ENCODE measurements at regions not wholly inside any gene's neighbourhood (a gene's known extent, or its start where the extent isn't known, plus 50 kb on each side); places are given as distances from the start of the nearest gene placed in this dataset.

GRCh38 chr1:178651742-178652141, 73.3 kb upstream of the RALGPS2 start:
- H3K4ac ChIP-seq (ENCODE audit: low read depth, low read length) = peak overlapping the region; percentile 53
- BruUV-seq (replicated peaks) = no TSS peak
- TF ChIP-seq RFX5 (IDR thresholded peaks at IDR 0.05; ENCODE audit: low read depth, low read length) (no peak), RAD21 (IDR thresholded peaks at IDR 0.05; ENCODE audit: low read length) (no peak), MAZ (IDR thresholded peaks at IDR 0.05; ENCODE audit: borderline replicate concordance, low read depth, low read length) (no peak)
- H4K5ac ChIP-seq (ENCODE audit: low read depth, low read length) = peak overlapping the region; percentile 2; the same call in 1 of the 2 replicates
- peak overlapping the region; percentile 73 to 83; a peak in 3 of 4 replicates for H4K8ac ChIP-seq (ENCODE audit: low read depth in 2 of 2, low read length in 2 of 2)
- no peak overlapping the region for H3K4me3 ChIP-seq (ENCODE audit: insufficient read depth, low read depth, low read length)
- in situ Hi-C loops (cut with MboI; ENCODE audit: low sequenced_read_pairs) = no loop called here
- H3K9me1 ChIP-seq (ENCODE audit: insufficient read depth, low read length) = peaks cover 26% of the 10 kb centered on the region
- peak overlapping the region; percentile 47 for H2BK20ac ChIP-seq (ENCODE audit: low read depth, low read length)
- peak overlapping the region; percentile 4 for H3K14ac ChIP-seq (replicated peaks; ENCODE audit: low read depth, low read length)
- H3K4me1 ChIP-seq (ENCODE audit: control insufficient read depth, insufficient read depth, low read length) = peaks cover 16% of the 10 kb centered on the region
- ATAC-seq (ENCODE audit: low read depth) (peak; percentile 49), DNase-seq (peak; percentile 83)
- peak overlapping the region; percentile 81 for H4K91ac ChIP-seq (ENCODE audit: insufficient read depth, low read depth, low read length)
- peak overlapping the region; percentile 75 for H3K56ac ChIP-seq (ENCODE audit: extremely low read depth, insufficient read depth, low read length)
- peak overlapping the region; percentile 1; the same call in 1 of the 2 replicates for H2AK5ac ChIP-seq (ENCODE audit: low read depth, low read length)
- dilution Hi-C loops (cut with HindIII; ENCODE audit: low sequenced_read_pairs, unreplicated experiment) = no loop called here
- H2BK5ac ChIP-seq (ENCODE audit: low read depth, low read length, poor library complexity, severe bottlenecking) = peak overlapping the region; percentile 82
- H3K9me3 ChIP-seq (ENCODE audit: control insufficient read depth, insufficient read depth, low read length) = no peaks in the 10 kb centered on the region
- no peak overlapping the region for H2AK9ac ChIP-seq (replicated peaks; ENCODE audit: low read depth, low read length, poor library complexity)
- peak overlapping the region; percentile 19 for H3K9ac ChIP-seq (ENCODE audit: low read depth, low read length)
- H2AFZ ChIP-seq (replicated peaks; ENCODE audit: low read length, poor library complexity) = peak overlapping the region; percentile 66
- H4K20me1 ChIP-seq (ENCODE audit: insufficient read depth, low read length) = no peaks in the 10 kb centered on the region
- no peaks in the 10 kb centered on the region for H3K36me3 ChIP-seq (ENCODE audit: control insufficient read depth, insufficient read depth, low read length)
- H3K23ac ChIP-seq (ENCODE audit: low read depth, low read length) = peak overlapping the region; percentile 4
- ChIA-PET POLR2A (ENCODE audit: unreplicated experiment) (interaction anchor here (0.6 kb wide), 1 partner anchor 73 kb away, joined by 4 read pairs; no protein-coding TSS in a partner anchor), CTCF (interaction anchor here (0.6 to 1.6 kb wide), 2 partner anchors 39 to 109 kb away, joined by 3 to 5 read pairs; no protein-coding TSS in a partner anchor)
- H3K79me1 ChIP-seq (ENCODE audit: low read depth in 1 of 2, low read length in 2 of 2) = peaks cover 0 to 4% of the 10 kb centered on the region in 2 experiments; a peak in 2 of 4 replicates
- peak overlapping the region; percentile 64 for H3K27ac ChIP-seq (ENCODE audit: insufficient read depth, low read length)
- no CpG with 5 or more reads among the region's 9 CpGs for WGBS, 2 experiments (ENCODE audit: extremely low coverage in 2 of 2, insufficient read length in 1 of 2)
- H3K27me3 ChIP-seq (ENCODE audit: control insufficient read depth, insufficient read depth, low read length) = no peaks in the 10 kb centered on the region
- H3K18ac ChIP-seq (ENCODE audit: low read depth, low read length) = peak overlapping the region; percentile 7
- intact Hi-C loops (cut with micrococcal nuclease) = no loop called here
- peak overlapping the region; percentile 26 for H3K4me2 ChIP-seq (ENCODE audit: low read depth, low read length)
- H2BK15ac ChIP-seq (ENCODE audit: low read depth, low read length) = peak overlapping the region; percentile 100
- H2BK120ac ChIP-seq (ENCODE audit: low read depth, low read length) = peak overlapping the region; percentile 97
